Inflammatory macrophage (primary cell): ENCODE measurements at regions not wholly inside any gene's neighbourhood (a gene's known extent, or its start where the extent isn't known, plus 50 kb on each side); places are given as distances from the start of the nearest gene placed in this dataset.

Source experiments
- DNase-seq, 2 donors: peaks; one replicate each; pipeline ENCODE4 v3.0.0-alpha.2; 2020 to 2022

GRCh38 chr7:130970196-130970595 is 236.2 kb upstream of the KLF14 start:
- DNase-seq: no peak

- DNase-seq: no peak
Measured at GRCh38 chr7:130970696-130971095, 236.7 kb upstream of the KLF14 start.

GRCh38 chr7:130971297-130971696 is 237.3 kb upstream of the KLF14 start:
- no peak for DNase-seq

GRCh38 chr7:130972201-130972600 is 238.2 kb upstream of the KLF14 start:
- no peak for DNase-seq

- no peak for DNase-seq
Measured at GRCh38 chr7:130973637-130974036, 239.6 kb upstream of the KLF14 start.

GRCh38 chr7:130974169-130974568 is 240.2 kb upstream of the KLF14 start:
- no peak for DNase-seq

GRCh38 chr7:130974794-130975193 is 240.8 kb upstream of the KLF14 start:
- no peak for DNase-seq

- no peak for DNase-seq
Measured at GRCh38 chr7:130975731-130976130, 241.7 kb upstream of the KLF14 start.

- peak; percentile 14 to 15 for DNase-seq
Measured at GRCh38 chr7:130982160-130982638, 248.2 kb upstream of the KLF14 start.

GRCh38 chr7:130982651-130983050 is 248.6 kb upstream of the KLF14 start:
- no peak for DNase-seq

GRCh38 chr7:130985361-130985760 is 251.4 kb upstream of the KLF14 start:
- no peak for DNase-seq

- no peak for DNase-seq
Measured at GRCh38 chr7:130986261-130986690, 252.3 kb upstream of the KLF14 start.

GRCh38 chr7:130987092-130987491 is 253.1 kb upstream of the KLF14 start:
- DNase-seq: no peak

- DNase-seq: no peak
Measured at GRCh38 chr7:130988443-130988842, 254.4 kb upstream of the KLF14 start.

GRCh38 chr7:130989101-130989795 is 255.2 kb upstream of the KLF14 start:
- DNase-seq: no peak

- DNase-seq: no peak
Measured at GRCh38 chr7:130990178-130990832, 256.3 kb upstream of the KLF14 start.

GRCh38 chr7:130993671-130994365 is 259.8 kb upstream of the KLF14 start:
- DNase-seq: no peak

- DNase-seq: no peak
Measured at GRCh38 chr7:130994378-130995115, 260.5 kb upstream of the KLF14 start.

GRCh38 chr7:130995252-130996081 is 261.5 kb upstream of the KLF14 start:
- no peak for DNase-seq

- no peak for DNase-seq
Measured at GRCh38 chr7:130996205-130996832, 262.3 kb upstream of the KLF14 start.

- no peak for DNase-seq
Measured at GRCh38 chr7:130996833-130997231, 262.8 kb upstream of the KLF14 start.
